NCI-H2107 treated with DMSO at 0.1 percent for 48 hours (cell line): ENCODE measurements at regions not wholly inside any gene's neighbourhood (a gene's known extent, or its start where the extent isn't known, plus 50 kb on each side); places are given as distances from the start of the nearest gene placed in this dataset.

Experiments used
- DNase-seq: peaks from one replicate; lab custom pipeline; 2025; ENCODE audit not compliant: unreplicated experiment; lab: John Stamatoyannopoulos, UW

- DNase-seq = no peak
Observed at GRCh38 chr10:123449234-123449962, 216.8 kb upstream of the GPR26 start.

DNA sequence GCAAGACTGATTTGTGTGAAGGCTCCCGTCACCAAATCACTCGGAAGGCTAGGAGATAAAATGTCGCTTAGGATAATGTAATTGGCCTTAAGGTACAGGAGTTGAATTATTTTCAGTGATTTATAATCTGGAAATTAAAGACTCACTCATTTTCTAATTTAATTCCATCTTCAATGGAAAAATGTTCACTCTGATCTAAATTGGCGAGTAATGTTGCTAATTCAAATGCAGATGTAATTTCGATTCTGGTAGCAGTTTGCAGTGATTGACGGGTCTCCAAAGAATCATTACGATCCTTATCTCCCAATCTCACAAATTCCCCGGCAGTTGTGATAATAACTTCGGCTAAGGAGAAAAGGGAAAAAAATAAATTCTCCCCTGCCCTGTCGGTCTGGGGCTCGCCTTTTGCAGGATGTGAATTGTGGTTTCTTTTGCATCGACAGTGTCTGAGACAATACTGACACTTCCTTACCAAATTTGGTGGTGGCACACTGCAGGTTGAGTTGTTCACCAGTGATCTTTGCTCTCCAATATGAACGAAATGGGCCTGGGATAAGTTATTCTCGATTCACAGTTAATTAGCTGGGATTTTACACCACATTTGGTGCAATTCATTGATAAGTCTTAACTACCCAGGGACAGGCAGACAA lies 215.1 kb upstream of the GPR26 start:
- DNase-seq = no peak

DNA sequence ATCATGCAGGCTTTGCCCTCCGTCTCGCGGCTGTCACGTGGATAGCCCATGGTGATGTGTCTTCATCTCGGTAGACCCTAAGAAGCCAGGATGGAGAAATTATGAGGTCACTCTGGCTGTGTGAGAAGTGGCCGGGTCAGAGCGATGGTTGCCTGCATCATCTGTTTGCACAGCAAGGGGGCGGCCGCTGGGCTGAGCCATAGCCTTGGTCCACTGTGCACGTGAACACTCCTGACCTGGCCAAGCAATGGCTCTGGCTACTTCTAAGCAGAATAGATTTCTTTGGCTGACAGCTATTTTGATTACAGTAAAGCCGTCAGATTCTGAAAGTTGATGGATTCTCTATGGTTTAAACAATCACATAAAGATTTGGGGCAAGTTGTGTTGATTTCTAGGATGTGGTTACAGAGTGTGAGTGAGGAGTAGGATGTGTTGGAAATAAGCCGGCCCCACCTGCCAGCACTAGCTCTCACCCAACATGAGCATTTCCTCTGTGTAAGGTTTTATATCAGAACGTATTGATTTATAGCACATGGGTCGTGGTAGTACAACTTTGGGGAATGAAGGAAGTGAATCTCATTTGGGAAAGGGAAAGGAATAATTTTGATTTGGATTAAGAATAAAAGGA lies 214.4 kb upstream of the GPR26 start:
- no peak for DNase-seq

GRCh38 chr10:123454987-123455386 lies 211.2 kb upstream of the GPR26 start:
- DNase-seq = no peak

- no peak for DNase-seq
Observed at GRCh38 chr10:123455861-123456260, 210.3 kb upstream of the GPR26 start.

DNA sequence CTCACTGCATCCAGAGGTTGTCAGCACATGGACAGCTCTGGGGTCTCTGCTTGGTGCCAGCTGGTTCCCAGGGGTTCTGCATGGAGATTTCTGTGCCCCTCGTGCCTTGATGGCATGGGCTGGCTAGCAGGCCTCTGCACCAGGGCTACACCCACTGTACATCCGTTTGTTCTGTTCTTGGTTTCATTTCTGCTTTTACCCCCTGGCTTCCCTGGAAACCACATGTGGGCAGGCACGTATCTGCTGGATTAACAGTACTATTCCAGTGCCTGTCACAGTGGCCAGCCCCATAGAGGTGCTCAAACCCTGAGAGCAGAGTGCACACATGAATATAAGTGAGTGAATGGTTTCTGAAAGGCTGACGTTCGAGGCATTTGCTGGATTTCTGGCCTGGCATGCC lies 207.2 kb upstream of the GPR26 start:
- DNase-seq = no peak

- DNase-seq = no peak
Observed at GRCh38 chr10:123459371-123460091, 206.6 kb upstream of the GPR26 start.

DNA sequence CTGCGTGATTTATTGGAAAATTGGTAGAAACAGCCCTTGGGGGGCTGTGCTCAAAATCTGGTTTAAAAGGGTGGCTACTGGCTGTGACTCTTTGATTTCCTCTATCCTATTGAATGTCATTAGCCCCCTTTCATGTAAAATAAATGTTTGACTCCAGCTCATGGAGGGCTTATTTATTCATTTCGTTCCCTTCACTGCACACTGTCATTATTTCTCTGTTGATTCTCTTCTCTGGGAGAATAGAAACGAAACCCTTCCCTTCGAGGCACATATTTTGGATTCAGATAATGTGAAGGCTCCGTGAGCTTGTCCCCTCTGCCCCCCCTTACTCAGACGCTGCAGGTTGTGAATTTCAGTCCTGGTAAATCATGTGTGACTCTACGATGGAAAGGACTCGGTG lies 203.9 kb upstream of the GPR26 start:
- no peak for DNase-seq

- DNase-seq = no peak
Observed at GRCh38 chr10:123462756-123463155, 203.4 kb upstream of the GPR26 start.

GRCh38 chr10:123463181-123463580 lies 203.0 kb upstream of the GPR26 start:
- DNase-seq = no peak

GRCh38 chr10:123463698-123464097 lies 202.5 kb upstream of the GPR26 start:
- DNase-seq = no peak

GRCh38 chr10:123464430-123465323 lies 201.5 kb upstream of the GPR26 start:
- no peak for DNase-seq

DNA sequence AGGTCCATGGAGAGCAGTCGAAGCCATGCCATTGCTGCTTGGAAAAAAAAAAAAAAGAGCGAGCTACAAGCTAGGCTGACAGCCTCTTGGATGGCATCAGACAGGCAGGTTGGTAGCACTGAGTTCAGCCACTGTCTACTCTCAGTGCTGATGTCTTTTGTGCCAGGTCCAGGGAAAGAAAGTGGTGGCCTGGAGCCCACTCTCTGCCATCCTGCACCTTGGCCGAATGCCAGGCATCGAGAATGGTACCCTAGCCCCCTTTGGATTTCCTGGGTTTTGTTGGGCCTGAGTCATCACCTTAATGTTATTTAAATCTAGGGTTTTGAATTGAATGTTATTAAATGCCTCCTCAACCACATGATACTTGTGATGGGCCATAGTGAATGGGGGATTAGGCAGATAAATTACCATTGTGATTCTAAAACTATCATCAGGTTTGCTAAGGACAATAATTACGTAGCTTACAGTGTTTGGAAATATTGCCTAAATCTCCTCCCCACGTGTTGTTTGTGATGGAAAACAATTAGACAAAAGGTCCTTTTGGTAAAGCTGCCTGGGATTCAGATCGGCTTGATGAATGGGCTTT lies 195.7 kb upstream of the GPR26 start:
- no peak for DNase-seq

GRCh38 chr10:123471811-123472210 lies 194.3 kb upstream of the GPR26 start:
- no peak for DNase-seq

DNA sequence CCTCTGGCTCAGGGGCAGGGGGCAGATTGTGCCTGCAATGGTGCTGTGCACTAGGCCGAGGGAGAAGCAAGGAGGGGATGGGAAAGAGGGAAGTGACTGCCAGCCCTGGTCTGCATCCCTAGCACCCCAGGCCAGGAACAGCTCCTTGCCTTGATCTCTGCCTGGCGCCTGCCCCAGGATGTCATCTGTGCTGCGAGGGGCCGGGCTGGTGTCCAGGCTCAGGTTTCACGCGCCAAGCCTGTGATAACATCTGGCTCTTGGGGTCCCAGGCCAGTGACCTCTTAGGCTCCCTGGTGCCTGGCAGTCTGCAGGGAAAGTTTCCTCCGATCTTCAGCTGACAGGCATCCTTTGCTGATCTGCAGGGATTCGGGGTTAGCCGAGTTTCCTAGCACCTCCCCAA lies 193.5 kb upstream of the GPR26 start:
- DNase-seq = no peak

- no peak for DNase-seq
Observed at GRCh38 chr10:123474700-123475099, 191.5 kb upstream of the GPR26 start.

- no peak for DNase-seq
Observed at GRCh38 chr10:123475466-123475865, 190.7 kb upstream of the GPR26 start.

DNA sequence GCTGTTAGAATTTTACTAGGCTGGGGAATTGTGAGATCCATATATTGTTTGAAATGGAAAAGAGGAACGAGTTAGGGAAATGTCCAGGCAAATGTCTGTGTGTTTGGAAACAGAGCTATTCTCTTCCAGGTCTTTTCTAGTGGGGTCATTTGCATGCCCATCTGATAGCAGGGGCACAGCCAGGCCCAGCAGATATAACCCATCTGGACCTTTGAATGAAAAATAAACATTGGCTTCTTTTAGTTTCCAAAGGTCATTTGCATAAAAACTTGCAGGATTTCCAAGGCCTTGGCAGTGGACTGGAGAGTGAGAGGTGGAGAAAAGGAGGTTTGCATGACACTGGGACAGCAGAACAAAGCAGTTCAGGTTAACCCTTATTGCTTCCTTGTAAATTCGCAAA lies 188.0 kb upstream of the GPR26 start:
- DNase-seq = no peak

- DNase-seq = no peak
Observed at GRCh38 chr10:123479640-123480039, 186.5 kb upstream of the GPR26 start.

- no peak for DNase-seq
Observed at GRCh38 chr10:123480344-123480743, 185.8 kb upstream of the GPR26 start.
